ENCODE measurements at regions not wholly inside any gene's neighbourhood (a gene's known extent, or its start where the extent isn't known, plus 50 kb on each side); places are given as distances from the start of the nearest gene placed in this dataset.
"Not testable (repeated sequence)": the region's sequence is repeated elsewhere in the genome, so short reads cannot be mapped to it uniquely, and the experiment has no call there.

GRCh38 chr13:80083081-80083852, 257.7 kb downstream of the SPRY2 start:
- peak; percentile 20 to 40 for DNase-seq (ENCODE audit: low read depth in 2 of 2)

GRCh38 chr13:80082396-80083080, 258.4 kb downstream of the SPRY2 start:
- no peak for DNase-seq (ENCODE audit: low read depth in 2 of 2)

- DNase-seq (ENCODE audit: low read depth in 2 of 2): no peak
These were observed 266.1 kb downstream of the SPRY2 start for GRCh38 chr13:80074811-80075210.

GRCh38 chr13:80074143-80074752, 266.7 kb downstream of the SPRY2 start:
- no peak for DNase-seq (ENCODE audit: low read depth in 2 of 2)

- DNase-seq (ENCODE audit: low read depth in 2 of 2): no peak
These were observed 268.7 kb downstream of the SPRY2 start for GRCh38 chr13:80072231-80072630.

GRCh38 chr13:80070024-80070703, 270.8 kb downstream of the SPRY2 start:
- no peak for DNase-seq (ENCODE audit: low read depth in 2 of 2)

GRCh38 chr13:80069374-80069773, 271.6 kb downstream of the SPRY2 start:
- DNase-seq (ENCODE audit: low read depth in 2 of 2): no peak

- DNase-seq (ENCODE audit: low read depth in 2 of 2): no peak
These were observed 274.9 kb downstream of the SPRY2 start for GRCh38 chr13:80065996-80066395.

GRCh38 chr13:80062416-80062815, 278.5 kb downstream of the SPRY2 start:
- DNase-seq (ENCODE audit: low read depth in 2 of 2): not testable (repeated sequence)

- DNase-seq (ENCODE audit: low read depth in 2 of 2): no peak
These were observed 281.1 kb downstream of the SPRY2 start for GRCh38 chr13:80059789-80060188.

- no peak for DNase-seq (ENCODE audit: low read depth in 2 of 2)
These were observed 282.3 kb downstream of the SPRY2 start for GRCh38 chr13:80058626-80059025.

GRCh38 chr13:80055847-80056246, 285.1 kb downstream of the SPRY2 start:
- no peak for DNase-seq (ENCODE audit: low read depth in 2 of 2)

GRCh38 chr13:80054806-80055205, 286.1 kb downstream of the SPRY2 start:
- no peak for DNase-seq (ENCODE audit: low read depth in 2 of 2)

GRCh38 chr13:80052286-80052685, 288.6 kb downstream of the SPRY2 start:
- no peak for DNase-seq (ENCODE audit: low read depth in 2 of 2)

GRCh38 chr13:80050252-80050651, 290.7 kb downstream of the SPRY2 start:
- no peak for DNase-seq (ENCODE audit: low read depth in 2 of 2)

GRCh38 chr13:80048802-80049201, 292.1 kb downstream of the SPRY2 start:
- DNase-seq (ENCODE audit: low read depth in 2 of 2): peak; percentile 93 to 94

- no peak for DNase-seq (ENCODE audit: low read depth in 2 of 2)
These were observed 292.9 kb downstream of the SPRY2 start for GRCh38 chr13:80048030-80048429.

- DNase-seq (ENCODE audit: low read depth in 2 of 2): peak in 1 of 2 experiments; percentile 13
These were observed 293.5 kb downstream of the SPRY2 start for GRCh38 chr13:80047406-80047805.

- no peak for DNase-seq (ENCODE audit: low read depth in 2 of 2)
These were observed 300.0 kb downstream of the SPRY2 start for GRCh38 chr13:80040981-80041317.

GRCh38 chr13:80040196-80040980, 300.5 kb downstream of the SPRY2 start:
- peak; percentile 93 for DNase-seq (ENCODE audit: low read depth in 2 of 2)

- no peak for DNase-seq (ENCODE audit: low read depth in 2 of 2)
These were observed 301.9 kb downstream of the SPRY2 start for GRCh38 chr13:80039000-80039399.

- DNase-seq (ENCODE audit: low read depth in 2 of 2): no peak
These were observed 302.6 kb downstream of the SPRY2 start for GRCh38 chr13:80038371-80038770.

All from fibroblast of skin of left biceps (primary cell).